Chondrocyte (in vitro differentiated cells): ENCODE measurements at regions not wholly inside any gene's neighbourhood (a gene's known extent, or its start where the extent isn't known, plus 50 kb on each side); places are given as distances from the start of the nearest gene placed in this dataset.

ENCODE experiments used
- DNase-seq: peaks from one replicate; pipeline ENCODE4 v3.0.0; 2021; ENCODE audit warnings: mixed read lengths, low spot score
- H3K27ac Mint-ChIP-seq: one replicate; pipeline ENCODE4 v1.8.0; 2021; ENCODE audit warnings: mild to moderate bottlenecking, moderate library complexity, mixed read lengths; ENCODE audit not compliant: unreplicated experiment
- H3K27me3 Mint-ChIP-seq: 2 replicates; pipeline ENCODE4 v1.8.0; 2021; ENCODE audit warnings: low read depth, mixed read lengths
- H3K36me3 Mint-ChIP-seq: 2 replicates; pipeline ENCODE4 v1.8.0; 2021; ENCODE audit warnings: low read depth, mixed read lengths
- H3K4me1 Mint-ChIP-seq: 2 replicates; pipeline ENCODE4 v1.8.0; 2021; ENCODE audit warnings: low read depth, mild to moderate bottlenecking, mixed read lengths
- H3K4me3 Mint-ChIP-seq: one replicate; pipeline ENCODE4 v1.8.0; 2021; ENCODE audit warnings: mild to moderate bottlenecking, moderate library complexity, mixed read lengths; ENCODE audit not compliant: unreplicated experiment
- H3K9me3 Mint-ChIP-seq: 2 replicates; pipeline ENCODE4 v1.8.0; 2021; ENCODE audit warnings: low read depth, mixed read lengths
- CTCF ChIP-seq: fragments of 200-600 bp; sonication (generic); IDR thresholded peaks from 2 replicates; pipeline ENCODE4 v1.5.0; 2021; ENCODE audit warnings: antibody characterized with exemption, mild to moderate bottlenecking, moderate library complexity

GRCh38 chr17:72254808-72255449 lies 134.1 kb downstream of the SOX9 start:
- H3K27ac Mint-ChIP-seq: no peak overlapping the region
- H3K9me3 Mint-ChIP-seq: no peaks in the 10 kb centered on the region
- peaks cover 6% of the 10 kb centered on the region for H3K27me3 Mint-ChIP-seq
- TF ChIP-seq CTCF: no peak
- no peaks in the 10 kb centered on the region for H3K4me1 Mint-ChIP-seq
- no peak overlapping the region for H3K4me3 Mint-ChIP-seq
- no peak for DNase-seq
- peaks cover 5% of the 10 kb centered on the region for H3K36me3 Mint-ChIP-seq

GRCh38 chr17:72255481-72255880 lies 134.7 kb downstream of the SOX9 start:
- Mint-ChIP-seq H3K36me3 (peaks cover 5% of the 10 kb centered on the region), H3K9me3 (no peaks in the 10 kb centered on the region), H3K4me3 (no peak overlapping the region), H3K27me3 (peaks cover 4% of the 10 kb centered on the region), H3K4me1 (no peaks in the 10 kb centered on the region), H3K27ac (no peak overlapping the region)
- no peak for TF ChIP-seq CTCF
- DNase-seq: no peak

- peaks cover 6% of the 10 kb centered on the region for H3K9me3 Mint-ChIP-seq
- DNase-seq: no peak
- H3K4me1 Mint-ChIP-seq: no peaks in the 10 kb centered on the region
- H3K4me3 Mint-ChIP-seq: no peak overlapping the region
- no peaks in the 10 kb centered on the region for H3K27me3 Mint-ChIP-seq
- no peak overlapping the region for H3K27ac Mint-ChIP-seq
- H3K36me3 Mint-ChIP-seq: peaks cover 7% of the 10 kb centered on the region
- TF ChIP-seq CTCF: no peak
Measured at GRCh38 chr17:72258711-72259110, 137.9 kb downstream of the SOX9 start.

GRCh38 chr17:72259922-72260321 lies 139.1 kb downstream of the SOX9 start:
- no peak overlapping the region for H3K27ac Mint-ChIP-seq
- peaks cover 6% of the 10 kb centered on the region for H3K9me3 Mint-ChIP-seq
- TF ChIP-seq CTCF: no peak
- H3K4me3 Mint-ChIP-seq: no peak overlapping the region
- H3K36me3 Mint-ChIP-seq: peaks cover 4% of the 10 kb centered on the region
- DNase-seq: no peak
- H3K27me3 Mint-ChIP-seq: no peaks in the 10 kb centered on the region
- no peaks in the 10 kb centered on the region for H3K4me1 Mint-ChIP-seq

GRCh38 chr17:72262766-72263165 lies 141.9 kb downstream of the SOX9 start:
- TF ChIP-seq CTCF: no peak
- Mint-ChIP-seq H3K4me3 (no peak overlapping the region), H3K27ac (no peak overlapping the region), H3K4me1 (no peaks in the 10 kb centered on the region), H3K27me3 (peaks cover 12% of the 10 kb centered on the region), H3K36me3 (peaks cover 4% of the 10 kb centered on the region), H3K9me3 (peaks cover 6% of the 10 kb centered on the region)
- no peak for DNase-seq
